ENCODE measurements at regions not wholly inside any gene's neighbourhood (a gene's known extent, or its start where the extent isn't known, plus 50 kb on each side); places are given as distances from the start of the nearest gene placed in this dataset.

DNA sequence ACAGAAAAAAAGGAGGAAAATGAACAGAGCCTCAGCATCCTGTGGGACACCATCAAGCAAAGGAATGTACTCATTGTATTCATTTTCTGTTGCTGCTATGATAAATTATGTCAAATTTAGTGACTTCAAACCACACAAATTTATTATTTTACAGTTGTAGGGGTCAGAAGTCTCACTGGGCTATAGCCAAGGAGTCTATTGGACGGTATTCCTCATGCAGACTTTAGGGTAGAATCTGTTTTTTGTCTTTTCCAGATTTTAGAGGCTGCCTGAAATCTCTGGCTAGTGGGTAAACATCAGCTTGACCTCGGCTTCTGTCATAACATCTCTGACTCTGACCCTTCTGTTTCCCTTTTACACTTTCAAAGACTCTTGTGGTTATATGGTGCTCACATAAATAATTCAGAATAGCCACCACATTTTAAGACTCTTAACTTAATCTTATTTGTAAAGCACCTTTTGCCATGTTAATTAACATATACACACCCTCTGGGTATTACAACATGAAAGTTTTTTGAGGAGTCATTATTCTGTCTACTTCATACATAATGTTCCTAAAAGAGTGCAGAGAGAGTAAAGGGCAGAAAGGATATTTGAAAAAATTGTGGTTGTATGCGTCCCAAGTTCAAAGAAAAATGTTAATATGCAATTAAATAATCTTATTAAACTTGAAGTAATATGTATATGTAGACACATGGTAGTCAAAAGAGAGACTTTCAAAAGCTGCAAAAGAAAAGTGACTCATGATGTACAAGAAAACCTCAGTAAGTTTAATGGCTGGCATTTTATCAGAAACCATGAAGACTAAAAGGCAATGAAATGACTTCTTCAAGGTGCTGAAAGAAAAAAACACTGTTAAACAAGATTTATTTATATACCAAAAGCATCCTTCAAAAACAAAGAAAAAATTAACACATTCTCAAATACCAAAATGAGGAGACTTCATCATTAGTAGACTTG, 70.8 kb upstream of the MEOX2 start:
- no peak for DNase-seq (ENCODE audit: low read depth, low spot score)

DNA sequence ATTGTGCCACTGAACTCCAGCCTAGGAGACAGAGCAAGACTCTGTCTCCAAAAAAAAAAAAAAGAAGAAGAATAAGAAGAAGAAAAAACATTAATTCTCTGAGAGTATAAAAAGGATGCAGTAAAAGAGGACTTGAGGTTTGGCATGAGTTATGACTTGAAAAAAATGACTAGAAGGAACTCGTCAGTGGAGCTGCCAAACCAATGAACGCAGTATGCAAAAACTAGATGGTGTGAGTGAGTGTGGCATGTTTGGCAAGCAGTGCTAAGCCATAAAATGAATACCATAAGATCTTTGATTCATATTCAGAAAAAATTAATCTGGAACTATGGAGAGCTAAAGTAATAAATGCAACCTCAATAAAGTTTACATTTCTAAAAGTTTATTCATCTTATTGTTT, 68.6 kb upstream of the MEOX2 start:
- DNase-seq (ENCODE audit: low read depth, low spot score), result no peak

DNA sequence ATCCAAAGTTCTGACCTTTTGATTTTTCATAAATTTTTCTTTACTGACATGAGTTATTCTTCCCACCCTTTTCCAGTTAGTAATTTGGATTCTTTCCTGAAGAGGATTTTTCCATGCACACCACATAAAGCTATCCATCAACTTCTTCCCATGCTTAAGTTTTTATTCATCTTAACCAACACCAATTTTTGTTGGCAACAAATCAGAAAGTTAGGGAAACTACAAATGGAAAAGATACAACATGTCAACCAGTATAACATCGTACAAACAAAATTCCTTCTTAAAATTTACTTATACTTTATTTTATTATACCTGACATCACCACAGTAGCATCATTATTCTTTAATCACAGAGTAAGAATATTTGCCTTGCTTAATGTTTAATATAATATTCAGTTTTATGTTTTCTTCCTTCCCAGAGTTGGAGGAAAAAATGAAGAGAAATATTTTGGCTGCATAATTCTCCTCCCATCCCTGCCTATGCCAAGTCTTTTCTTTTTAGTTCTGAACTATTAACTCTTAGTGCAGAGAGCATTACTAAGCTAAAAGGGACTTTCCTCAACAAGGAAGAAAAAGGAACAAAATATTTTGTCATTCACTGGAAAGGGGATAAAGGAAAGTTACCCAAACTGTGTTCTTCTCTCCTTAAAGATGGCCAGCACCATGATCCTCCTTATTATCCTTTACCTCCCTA, 67.5 kb upstream of the MEOX2 start:
- no peak for DNase-seq (ENCODE audit: low read depth, low spot score)

- peak; percentile 33 for DNase-seq (ENCODE audit: low read depth, low spot score)
Observed at GRCh38 chr7:15752377-15752776, 65.9 kb upstream of the MEOX2 start.

DNA sequence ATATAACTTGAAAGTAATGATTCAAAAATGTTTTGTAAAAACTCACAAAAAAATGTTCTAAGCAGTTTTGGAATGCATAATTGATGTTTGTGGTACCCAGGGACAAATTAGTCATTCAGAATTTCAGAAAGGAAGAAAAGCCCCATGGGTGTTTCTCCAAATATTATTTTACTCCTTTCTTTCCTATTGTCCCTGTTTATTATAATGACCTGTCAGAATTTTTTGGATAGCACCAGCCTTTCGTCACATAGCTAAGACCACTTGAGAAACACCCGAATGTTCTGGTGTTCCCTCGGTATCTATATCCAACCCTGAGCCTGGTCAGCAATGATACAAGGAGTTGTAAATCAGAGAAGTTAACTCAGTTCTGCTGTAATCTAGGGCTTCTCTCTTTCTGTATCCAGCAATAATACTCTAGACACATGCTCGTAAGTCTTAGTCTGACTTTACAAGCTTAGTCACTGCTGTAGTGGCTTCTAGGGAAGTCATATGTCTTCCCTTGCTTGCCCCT, 64.8 kb upstream of the MEOX2 start:
- DNase-seq (ENCODE audit: low read depth, low spot score), result peak; percentile 26

GRCh38 chr7:15750727-15751126, 64.2 kb upstream of the MEOX2 start:
- DNase-seq (ENCODE audit: low read depth, low spot score), result no peak

- no peak for DNase-seq (ENCODE audit: low read depth, low spot score)
Observed at GRCh38 chr7:15749631-15750030, 63.1 kb upstream of the MEOX2 start.

GRCh38 chr7:15747712-15748111, 61.2 kb upstream of the MEOX2 start:
- no peak for DNase-seq (ENCODE audit: low read depth, low spot score)

DNA sequence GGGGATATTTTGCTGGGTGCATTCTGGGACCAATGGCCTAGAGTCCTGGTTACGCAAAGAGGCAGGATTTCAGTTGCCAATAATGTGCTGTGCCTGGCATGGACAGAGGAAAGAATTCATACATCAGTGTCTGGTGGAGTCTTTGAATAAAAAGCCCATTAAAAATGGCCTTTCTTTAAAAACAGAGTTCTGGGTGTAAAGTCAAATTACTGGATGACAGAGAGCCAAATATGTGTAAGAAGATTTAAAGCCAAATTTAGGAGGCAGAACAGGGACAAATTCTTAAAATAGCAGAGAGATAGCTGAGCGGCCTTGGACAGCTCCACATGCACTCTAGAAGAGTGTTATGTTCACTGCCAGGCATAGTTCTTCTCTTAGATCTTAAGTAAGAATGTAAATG, 60.8 kb upstream of the MEOX2 start:
- DNase-seq (ENCODE audit: low read depth, low spot score), result no peak

- no peak for DNase-seq (ENCODE audit: low read depth, low spot score)
Observed at GRCh38 chr7:15743926-15744480, 57.5 kb upstream of the MEOX2 start.

GRCh38 chr7:15737601-15738000, 51.1 kb upstream of the MEOX2 start:
- no peak for DNase-seq (ENCODE audit: low read depth, low spot score)

Measured in astrocyte of the hippocampus (primary cell).